HUES6 (cell line): ENCODE measurements at regions not wholly inside any gene's neighbourhood (a gene's known extent, or its start where the extent isn't known, plus 50 kb on each side); places are given as distances from the start of the nearest gene placed in this dataset.

ENCODE experiments used
- H3K27ac ChIP-seq: 2 replicates; pipeline ENCODE4 v1.7.0; 2013; ENCODE audit warnings: low read depth, mild to moderate bottlenecking, low read length, inconsistent platforms
- H3K27me3 ChIP-seq: 2 replicates; pipeline ENCODE4 v1.6.1; 2013; ENCODE audit warnings: low read length; ENCODE audit not compliant: control insufficient read depth, insufficient read depth
- H3K36me3 ChIP-seq: 2 replicates; pipeline ENCODE4 v1.6.1; 2013; ENCODE audit warnings: low read length; ENCODE audit not compliant: control insufficient read depth, insufficient read depth
- H3K4me1 ChIP-seq: 2 replicates; pipeline ENCODE4 v1.6.1; 2013; ENCODE audit warnings: low read length; ENCODE audit not compliant: control insufficient read depth, insufficient read depth
- H3K4me3 ChIP-seq: 2 replicates; pipeline ENCODE4 v1.5.1; 2013; ENCODE audit warnings: low read depth, low read length
- H3K9ac ChIP-seq: one replicate; pipeline ENCODE4 v1.6.1; 2013; ENCODE audit warnings: mild to moderate bottlenecking, low read length
- H3K9me3 ChIP-seq: 2 replicates; pipeline ENCODE4 v1.6.1; 2013; ENCODE audit warnings: low read depth, low read length; ENCODE audit not compliant: control insufficient read depth, insufficient read depth

- Histone ChIP-seq H3K9ac (no peak overlapping the region), H3K27ac (no peak overlapping the region), H3K4me3 (no peak overlapping the region), H3K4me1 (no peaks in the 10 kb centered on the region), H3K9me3 (no peaks in the 10 kb centered on the region), H3K27me3 (no peaks in the 10 kb centered on the region), H3K36me3 (no peaks in the 10 kb centered on the region)
Measured at GRCh38 chr18:40995529-40995928, 959.5 kb upstream of the PIK3C3 start.

DNA sequence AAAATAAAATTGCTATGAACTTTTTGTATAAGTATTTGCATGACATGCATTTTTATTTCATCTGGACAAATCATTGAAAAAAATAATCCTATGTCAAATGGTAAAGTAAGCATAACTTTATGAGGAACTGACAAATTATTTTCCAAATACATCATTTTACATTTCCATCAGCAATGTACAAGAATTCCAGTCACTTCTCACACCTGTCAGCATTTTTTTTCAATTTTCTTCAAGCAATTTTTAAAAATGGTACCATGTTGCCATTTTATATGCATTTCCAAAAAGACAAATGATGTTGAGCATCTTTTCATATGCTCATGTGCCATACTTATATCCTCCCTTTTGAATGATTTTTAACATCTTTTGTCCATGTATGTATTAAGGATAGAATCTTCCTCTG is 961.7 kb upstream of the PIK3C3 start:
- Histone ChIP-seq H3K9me3 (no peaks in the 10 kb centered on the region), H3K27ac (no peak overlapping the region), H3K27me3 (no peaks in the 10 kb centered on the region), H3K9ac (no peak overlapping the region), H3K4me1 (no peaks in the 10 kb centered on the region), H3K4me3 (no peak overlapping the region), H3K36me3 (no peaks in the 10 kb centered on the region)

DNA sequence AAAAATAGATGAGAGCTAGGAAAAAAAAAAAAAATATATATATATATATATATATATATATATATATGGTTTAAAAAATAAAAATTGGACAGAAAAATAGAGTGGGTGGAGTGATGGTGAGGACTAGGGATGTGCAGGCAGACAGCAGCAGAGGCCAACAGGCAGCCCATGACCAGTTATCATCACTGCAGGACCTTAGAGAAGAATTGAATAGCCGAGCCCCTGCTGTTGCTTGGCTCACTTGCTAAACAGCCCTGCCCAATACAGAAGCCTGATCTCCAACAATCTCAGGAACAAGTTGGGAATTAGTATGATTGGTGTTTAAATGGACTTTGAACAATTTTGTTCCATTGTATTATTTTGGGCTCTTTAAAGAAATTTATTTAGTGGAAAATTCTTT is 967.5 kb upstream of the PIK3C3 start:
- Histone ChIP-seq H3K9ac (no peak overlapping the region), H3K9me3 (no peaks in the 10 kb centered on the region), H3K27me3 (no peaks in the 10 kb centered on the region), H3K4me3 (no peak overlapping the region), H3K4me1 (no peaks in the 10 kb centered on the region), H3K36me3 (no peaks in the 10 kb centered on the region), H3K27ac (no peak overlapping the region)

DNA sequence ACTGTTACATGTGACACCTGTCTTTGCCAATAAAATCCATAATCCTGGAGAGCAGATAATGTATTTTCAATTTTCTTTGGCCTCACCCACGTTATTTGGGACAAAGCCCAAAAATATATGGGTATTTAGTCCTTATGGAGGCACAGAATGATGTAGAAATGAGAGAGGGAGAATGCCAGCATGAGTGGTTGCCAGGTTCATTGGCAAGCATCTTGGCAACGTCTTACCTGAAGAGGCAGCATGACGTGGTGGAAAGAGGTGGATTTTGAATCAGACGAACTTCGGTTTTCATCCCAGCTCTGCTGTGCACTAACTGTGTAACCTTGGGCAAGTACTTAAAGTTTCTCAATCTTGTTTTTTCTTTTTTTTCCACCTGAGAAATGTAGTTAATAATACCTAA is 969.6 kb upstream of the PIK3C3 start:
- Histone ChIP-seq H3K27me3 (no peaks in the 10 kb centered on the region), H3K4me3 (no peak overlapping the region), H3K27ac (no peak overlapping the region)

GRCh38 chr18:40984856-40985255 is 970.2 kb upstream of the PIK3C3 start:
- no peaks in the 10 kb centered on the region for H3K4me1 ChIP-seq
- H3K9ac ChIP-seq = no peak overlapping the region

More for the DNA sequence above, 969.6 kb upstream of the PIK3C3 start:
- Histone ChIP-seq H3K9me3 (no peaks in the 10 kb centered on the region), H3K36me3 (no peaks in the 10 kb centered on the region), H3K4me1 (no peaks in the 10 kb centered on the region), H3K9ac (no peak overlapping the region)

DNA sequence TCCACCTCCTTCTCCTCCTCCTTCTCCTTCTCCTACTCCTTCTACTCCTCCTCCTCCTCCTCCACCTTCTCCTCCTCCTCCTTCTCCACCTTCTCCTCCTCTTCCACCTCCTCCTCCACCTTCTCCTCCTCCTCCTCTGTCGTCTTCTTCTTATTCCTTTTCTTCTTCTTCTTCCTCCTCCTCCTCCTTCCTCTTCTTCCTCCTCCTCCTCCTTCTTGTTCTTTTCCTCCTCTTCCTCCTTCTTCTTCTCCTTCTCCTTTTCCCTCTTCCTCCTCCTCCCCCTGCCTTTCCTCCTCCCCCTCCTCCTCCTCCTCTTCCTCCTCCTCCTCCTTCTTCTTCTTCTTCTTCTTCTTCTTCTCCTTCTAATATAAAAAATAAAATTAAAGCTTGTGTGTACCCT is 971.2 kb upstream of the PIK3C3 start:
- no peaks in the 10 kb centered on the region for H3K36me3 ChIP-seq
- H3K4me3 ChIP-seq = no peak overlapping the region
- H3K27me3 ChIP-seq = no peaks in the 10 kb centered on the region
- H3K27ac ChIP-seq = no peak overlapping the region
- no peak overlapping the region for H3K9ac ChIP-seq
- no peaks in the 10 kb centered on the region for H3K4me1 ChIP-seq
- no peaks in the 10 kb centered on the region for H3K9me3 ChIP-seq

More at GRCh38 chr18:40984856-40985255, 970.2 kb upstream of the PIK3C3 start:
- Histone ChIP-seq H3K27ac (no peak overlapping the region), H3K9me3 (no peaks in the 10 kb centered on the region), H3K4me3 (no peak overlapping the region), H3K27me3 (no peaks in the 10 kb centered on the region), H3K36me3 (no peaks in the 10 kb centered on the region)

GRCh38 chr18:40980171-40980570 is 974.9 kb upstream of the PIK3C3 start:
- H3K9ac ChIP-seq = no peak overlapping the region
- no peaks in the 10 kb centered on the region for H3K27me3 ChIP-seq
- H3K27ac ChIP-seq = no peak overlapping the region
- H3K36me3 ChIP-seq = no peaks in the 10 kb centered on the region
- H3K9me3 ChIP-seq = 0 out of 2 replicates have a peak, but pooled peaks cover 3% of the 10 kb centered on the region
- no peaks in the 10 kb centered on the region; the same call in 1 of the 2 replicates for H3K4me1 ChIP-seq
- no peak overlapping the region for H3K4me3 ChIP-seq

DNA sequence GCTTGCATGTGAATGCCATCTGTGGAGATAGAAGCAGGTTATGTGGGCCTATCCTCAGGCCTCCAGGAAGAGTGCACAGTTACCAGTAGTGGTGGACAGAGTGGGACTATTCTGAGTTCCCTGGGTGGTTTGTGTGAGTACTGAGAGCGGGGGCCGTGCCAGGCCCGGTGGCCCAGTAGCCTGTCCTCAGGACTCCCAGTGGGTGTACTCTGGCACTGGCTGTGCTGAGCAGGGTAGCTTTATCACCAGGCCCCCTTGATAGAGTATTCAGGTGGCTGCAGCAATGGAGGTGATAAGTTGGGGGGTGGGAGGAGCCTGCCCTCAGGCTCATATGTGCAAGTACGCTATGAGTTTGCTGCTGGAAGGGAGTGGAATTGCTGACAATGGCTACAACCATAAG is 979.0 kb upstream of the PIK3C3 start:
- no peak overlapping the region for H3K27ac ChIP-seq

GRCh38 chr18:40974448-40974847 is 980.6 kb upstream of the PIK3C3 start:
- H3K4me1 ChIP-seq = no peaks in the 10 kb centered on the region; the same call in 1 of the 2 replicates
- H3K27me3 ChIP-seq = no peaks in the 10 kb centered on the region
- H3K36me3 ChIP-seq = no peaks in the 10 kb centered on the region
- H3K4me3 ChIP-seq = no peak overlapping the region
- H3K27ac ChIP-seq = no peak overlapping the region
- no peak overlapping the region for H3K9ac ChIP-seq
- 0 out of 2 replicates have a peak, but pooled peaks cover 3% of the 10 kb centered on the region for H3K9me3 ChIP-seq

More for the DNA sequence above, 979.0 kb upstream of the PIK3C3 start:
- Histone ChIP-seq H3K27me3 (no peaks in the 10 kb centered on the region), H3K4me3 (no peak overlapping the region), H3K9ac (no peak overlapping the region), H3K4me1 (no peaks in the 10 kb centered on the region; the same call in 1 of the 2 replicates), H3K36me3 (no peaks in the 10 kb centered on the region), H3K9me3 (0 out of 2 replicates have a peak, but pooled peaks cover 3% of the 10 kb centered on the region)

DNA sequence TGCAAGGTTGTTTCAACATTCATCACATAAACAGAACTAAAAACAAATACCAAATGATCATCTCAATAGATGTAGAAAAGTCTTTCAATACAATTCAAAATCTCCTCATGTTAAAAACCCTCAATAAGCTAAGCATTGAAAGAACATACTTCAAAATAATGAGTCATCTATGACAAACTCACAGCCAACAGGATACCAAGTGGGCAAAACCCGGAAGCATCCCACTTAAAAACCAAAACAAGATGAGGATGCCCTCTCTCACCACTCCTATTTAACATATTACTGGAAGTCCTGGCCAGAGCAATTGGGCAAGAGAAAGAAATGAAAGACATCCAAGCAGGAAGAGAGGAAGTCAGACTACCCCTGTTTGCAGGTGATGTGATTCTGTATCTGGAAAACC is 992.2 kb upstream of the PIK3C3 start:
- Histone ChIP-seq H3K9ac (no peak overlapping the region), H3K9me3 (no peaks in the 10 kb centered on the region), H3K27ac (no peak overlapping the region), H3K4me1 (no peaks in the 10 kb centered on the region), H3K36me3 (no peaks in the 10 kb centered on the region), H3K4me3 (no peak overlapping the region), H3K27me3 (no peaks in the 10 kb centered on the region)

DNA sequence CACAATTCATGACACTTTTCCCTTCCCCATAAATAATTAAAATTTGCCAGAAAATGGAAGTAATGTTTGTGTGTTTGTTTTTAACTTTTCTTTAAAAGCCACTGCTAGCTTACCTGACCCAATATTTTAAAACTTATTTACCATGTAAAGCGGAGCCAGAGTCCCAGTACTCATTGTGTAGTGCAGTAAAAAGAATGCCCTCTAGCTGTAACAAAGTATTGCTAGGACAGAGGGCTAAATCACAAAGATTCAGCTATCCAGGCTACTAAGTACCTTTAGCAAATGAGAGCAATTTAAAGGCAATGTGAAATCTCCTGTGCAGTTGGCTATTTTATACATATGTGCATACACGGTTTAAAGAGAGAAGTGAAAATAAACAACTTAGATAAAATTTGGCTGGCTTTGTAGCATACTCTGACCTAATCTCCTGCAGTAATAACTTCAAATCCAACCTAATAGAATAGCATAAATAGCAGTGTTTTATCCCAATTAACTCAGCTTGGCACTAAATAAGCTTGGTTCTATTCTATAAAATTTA is 997.4 kb upstream of the PIK3C3 start:
- no peak overlapping the region for H3K9ac ChIP-seq
- no peaks in the 10 kb centered on the region for H3K36me3 ChIP-seq
- H3K4me1 ChIP-seq = no peaks in the 10 kb centered on the region
- no peak overlapping the region for H3K27ac ChIP-seq
- H3K9me3 ChIP-seq = peaks cover 9% of the 10 kb centered on the region
- no peaks in the 10 kb centered on the region for H3K27me3 ChIP-seq
- no peak overlapping the region for H3K4me3 ChIP-seq

DNA sequence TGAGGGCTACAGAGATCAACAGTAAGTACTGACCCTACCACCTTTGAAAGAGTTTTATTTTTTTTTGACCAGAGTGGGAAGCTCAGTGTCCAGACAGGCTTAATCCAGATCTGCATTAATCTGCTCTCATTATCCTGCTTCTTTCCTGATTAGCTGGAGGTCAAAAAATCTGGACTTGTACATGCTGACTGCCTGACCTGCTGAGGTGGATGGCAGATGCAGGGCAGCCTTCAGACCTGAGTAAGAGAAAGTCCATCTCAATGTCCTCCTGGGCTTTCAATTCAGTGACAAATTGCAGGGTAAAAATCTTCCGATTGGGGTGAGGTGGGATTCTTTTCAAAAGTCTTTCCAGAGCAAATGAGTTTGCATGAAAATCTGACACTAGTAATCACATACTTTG is 998.8 kb upstream of the PIK3C3 start:
- peaks cover 9% of the 10 kb centered on the region for H3K9me3 ChIP-seq
- no peak overlapping the region for H3K4me3 ChIP-seq
- no peak overlapping the region for H3K9ac ChIP-seq
- no peaks in the 10 kb centered on the region for H3K4me1 ChIP-seq
- H3K27ac ChIP-seq = no peak overlapping the region
- H3K36me3 ChIP-seq = no peaks in the 10 kb centered on the region
- no peaks in the 10 kb centered on the region for H3K27me3 ChIP-seq
